GM12878 (cell line): ENCODE measurements at regions not wholly inside any gene's neighbourhood (a gene's known extent, or its start where the extent isn't known, plus 50 kb on each side); places are given as distances from the start of the nearest gene placed in this dataset.

Experiments used
- ATAC-seq: fragments of 200-7000 bp; cut with Tn5 transposase; 3 replicates; pipeline ENCODE4 v1.9.1; 2020; ENCODE audit warnings: mild to moderate bottlenecking, moderate library complexity
- BruUV-seq: library from RNA; stranded (reverse); fragments of 400-500 nt; replicated peaks from 2 replicates; lab custom pipeline; 2021; lab: Mats Ljungman, UMichigan
- CTCF ChIA-PET: fragments of 300-600 bp; sonication (Branson Sonifier 250); formaldehyde crosslinking; extraction: SDS; loops from one replicate; lab custom pipeline; 2021; ENCODE audit warnings: inconsistent platforms; lab: Yijun Ruan, JAX
- POLR2A ChIA-PET: fragments of 350-600 bp; formaldehyde crosslinking; extraction: SDS; loops from one replicate; lab custom pipeline; 2021; ENCODE audit warnings: inconsistent platforms; lab: Charles Lee
- RAD21 ChIA-PET: fragments of 300-600 bp; sonication (Branson Sonifier 250); formaldehyde crosslinking; loops from one replicate; lab custom pipeline; 2023; ENCODE audit warnings: antibody characterized with exemption; ENCODE audit not compliant: unreplicated experiment; lab: Charles Lee
- SMC1A ChIA-PET: fragments of 300-600 bp; sonication (Branson Sonifier 250); formaldehyde crosslinking; loops from one replicate; lab custom pipeline; 2023; ENCODE audit not compliant: unreplicated experiment, uncharacterized antibody; lab: Charles Lee
- DNase-seq: peaks from one replicate; pipeline ENCODE4 v3.0.0-alpha.2; 2011; ENCODE audit warnings: low read depth, low spot score
- FAIRE-seq: peaks from 3 replicates; lab custom pipeline; 2011; peaks lifted over from hg19 to GRCh38; lab: Jason Lieb, UNC
- H2AFZ ChIP-seq: 2 replicates; pipeline ENCODE4 v1.6.0; 2011; ENCODE audit warnings: low read depth, low read length, control low read depth; ENCODE audit not compliant: control insufficient read depth
- H3K27ac ChIP-seq: 2 replicates; pipeline ENCODE4 v1.5.1; 2011; ENCODE audit warnings: control low read depth; ENCODE audit not compliant: control insufficient read depth, insufficient read depth
- H3K27me3 ChIP-seq, 2 experiments: replicated peaks in 1 of 2; 2 replicates each; pipeline versions ENCODE4 v1.6.0 to v1.6.1; 2011; ENCODE audit warnings: low read length in 1 of 2; ENCODE audit not compliant: control insufficient read depth in 2 of 2, insufficient read depth in 2 of 2
- H3K36me3 ChIP-seq, 2 experiments: 2 replicates each; pipeline ENCODE4 v1.5.1; 2011; ENCODE audit warnings: low read length in 1 of 2; ENCODE audit not compliant: control insufficient read depth in 2 of 2, insufficient read depth in 2 of 2
- H3K4me1 ChIP-seq: 2 replicates; pipeline ENCODE4 v1.6.1; 2011; ENCODE audit warnings: mild to moderate bottlenecking, low read length, moderate library complexity, mixed read lengths; ENCODE audit not compliant: control insufficient read depth, insufficient read depth
- H3K4me2 ChIP-seq: 2 replicates; pipeline ENCODE4 v1.6.0; 2011; ENCODE audit warnings: control low read depth; ENCODE audit not compliant: control insufficient read depth, insufficient read depth
- H3K4me3 ChIP-seq: fragments of 200-600 bp; sonication (generic); 2 replicates; pipeline ENCODE4 v1.5.1; 2016
- H3K79me2 ChIP-seq: 2 replicates; pipeline ENCODE4 v1.6.0; 2011; ENCODE audit warnings: low read length; ENCODE audit not compliant: control insufficient read depth, insufficient read depth
- H3K9ac ChIP-seq: 2 replicates; pipeline ENCODE4 v1.8.0; 2011; ENCODE audit warnings: low read length, control low read depth, mixed read lengths; ENCODE audit not compliant: control insufficient read depth, insufficient read depth
- H3K9me3 ChIP-seq: replicated peaks from 3 replicates; pipeline ENCODE4 v1.5.1; 2011; ENCODE audit warnings: mild to moderate bottlenecking, low read length; ENCODE audit not compliant: control insufficient read depth, insufficient read depth
- H4K20me1 ChIP-seq: 2 replicates; pipeline ENCODE4 v1.6.0; 2011; ENCODE audit not compliant: control insufficient read depth, insufficient read depth
- ATF7 ChIP-seq: fragments of 450-650 bp; IDR thresholded peaks from 2 replicates; pipeline ENCODE4 v1.6.1; 2016; ENCODE audit warnings: low read depth, mild to moderate bottlenecking
- CEBPB ChIP-seq, 2 experiments: fragments of 150-350 bp in 1 of 2; IDR thresholded peaks; 2 replicates each; pipeline ENCODE4 v1.6.1; 2012 to 2014; ENCODE audit warnings: low read depth in 2 of 2, low read length in 2 of 2, borderline replicate concordance in 1 of 2, inconsistent platforms in 1 of 2
- EGR1 ChIP-seq, 2 experiments: IDR thresholded peaks; 1 replicate in 1 of 2; 2 replicates in 1 of 2; pipeline ENCODE4 v1.6.1; 2011 to 2012; ENCODE audit warnings: low read depth in 2 of 2, low read length in 2 of 2, borderline replicate concordance in 1 of 2, mild to moderate bottlenecking in 1 of 2, moderate library complexity in 1 of 2
- MEF2A ChIP-seq: IDR thresholded peaks from 2 replicates; pipeline ENCODE4 v1.6.1; 2011; ENCODE audit warnings: low read depth, mild to moderate bottlenecking, low read length, moderate library complexity; ENCODE audit not compliant: insufficient read depth
- MYB ChIP-seq: fragments of 150-350 bp; IDR thresholded peaks from 2 replicates; pipeline ENCODE4 v1.6.1; 2014; ENCODE audit warnings: mild to moderate bottlenecking, low read depth, low read length, borderline replicate concordance
- NFIC ChIP-seq: IDR thresholded peaks from 2 replicates; pipeline ENCODE4 v1.6.1; 2012; ENCODE audit warnings: low read depth, mild to moderate bottlenecking, inconsistent platforms, low read length, moderate library complexity
- SMAD5 ChIP-seq: IDR thresholded peaks from 2 replicates; pipeline ENCODE4 v1.6.1; 2016; ENCODE audit warnings: antibody characterized with exemption, low read depth
- TAF1 ChIP-seq: IDR thresholded peaks from 2 replicates; pipeline ENCODE4 v1.6.1; 2011; ENCODE audit warnings: mild to moderate bottlenecking, low read depth, low read length, borderline replicate concordance
- WGBS: methylation state at CpG from one replicate; pipeline ENCODE4 v1.1.6; 2016; ENCODE audit warnings: low lambda C conversion rate; ENCODE audit not compliant: insufficient replicate concordance, insufficient coverage; ENCODE audit errors: missing lambda C conversion rate; 5-methylcytosine and 5-hydroxymethylcytosine counted together
- in situ Hi-C: fragments of 300-500 bp; cut with MboI; formaldehyde crosslinking; loops from 9 replicates; pipeline ENCODE4 v1.14.3; 2018; ENCODE audit warnings: mixed read lengths
- intact Hi-C: fragments of 100-400 bp; cut with micrococcal nuclease; formaldehyde crosslinking; loops from one replicate; pipeline ENCODE4 v1.14.2; 2022; ENCODE audit not compliant: unreplicated experiment
- TF ChIP-seq, protein P1 (sequence below): fragments of 450-650 bp; IDR thresholded peaks from 2 replicates; pipeline ENCODE4 v1.6.1; 2017; ENCODE audit warnings: mild to moderate bottlenecking, low read depth, inconsistent platforms; ENCODE audit not compliant: poor library complexity, severe bottlenecking
- TF ChIP-seq, protein P2 (sequence below): fragments of 450-650 bp; IDR thresholded peaks from 2 replicates; pipeline ENCODE4 v1.6.1; 2018; ENCODE audit warnings: borderline replicate concordance, mild to moderate bottlenecking; ENCODE audit not compliant: partially characterized antibody

DNA sequence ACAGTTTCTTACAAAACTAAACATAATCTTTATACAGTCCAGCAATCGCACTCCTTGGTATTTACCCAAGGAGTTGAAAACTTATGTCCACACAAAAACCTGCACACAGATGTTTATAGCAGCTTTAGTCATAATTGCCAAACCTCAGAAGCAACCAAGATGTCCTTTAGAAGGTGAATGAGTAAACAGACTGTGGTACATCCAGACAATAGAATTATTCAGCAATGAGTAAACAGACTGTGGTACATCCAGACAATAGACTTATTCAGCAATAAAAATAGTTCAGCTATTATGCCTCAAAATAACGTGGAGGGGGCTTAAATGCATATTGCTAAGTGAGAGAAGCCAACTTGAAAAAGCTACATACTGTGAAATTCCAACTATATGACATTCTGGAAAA, 87.0 kb upstream of the GALNT2 start:
- POLR2A ChIA-PET, result no interaction called here
- intact Hi-C loops (no loop called here), in situ Hi-C loops (no loop called here)
- H3K9me3 ChIP-seq, result peaks cover 2% of the 10 kb centered on the region
- no peak for DNase-seq
- no peak overlapping the region for H3K4me3 ChIP-seq
- RAD21 ChIA-PET, result no interaction called here
- no peak overlapping the region for H3K4me2 ChIP-seq
- ATAC-seq, result no peak
- H3K36me3 ChIP-seq, result no peaks in the 10 kb centered on the region
- H4K20me1 ChIP-seq, result no peaks in the 10 kb centered on the region
- no peak overlapping the region for H3K9ac ChIP-seq
- BruUV-seq, result no TSS peak
- SMC1A ChIA-PET, result interaction anchor here (1.6 kb wide), 1 partner anchor 82 kb away, joined by 4 read pairs; no protein-coding TSS in a partner anchor
- H3K27me3 ChIP-seq, result no peaks in the 10 kb centered on the region
- H3K27ac ChIP-seq, result no peak overlapping the region
- no peaks in the 10 kb centered on the region for H3K79me2 ChIP-seq
- no peaks in the 10 kb centered on the region for H3K4me1 ChIP-seq
- CTCF ChIA-PET, result interaction anchor here (1.2 kb wide), 1 partner anchor 12 kb away, joined by 3 read pairs; no protein-coding TSS in a partner anchor
- TF ChIP-seq, protein P1, sequence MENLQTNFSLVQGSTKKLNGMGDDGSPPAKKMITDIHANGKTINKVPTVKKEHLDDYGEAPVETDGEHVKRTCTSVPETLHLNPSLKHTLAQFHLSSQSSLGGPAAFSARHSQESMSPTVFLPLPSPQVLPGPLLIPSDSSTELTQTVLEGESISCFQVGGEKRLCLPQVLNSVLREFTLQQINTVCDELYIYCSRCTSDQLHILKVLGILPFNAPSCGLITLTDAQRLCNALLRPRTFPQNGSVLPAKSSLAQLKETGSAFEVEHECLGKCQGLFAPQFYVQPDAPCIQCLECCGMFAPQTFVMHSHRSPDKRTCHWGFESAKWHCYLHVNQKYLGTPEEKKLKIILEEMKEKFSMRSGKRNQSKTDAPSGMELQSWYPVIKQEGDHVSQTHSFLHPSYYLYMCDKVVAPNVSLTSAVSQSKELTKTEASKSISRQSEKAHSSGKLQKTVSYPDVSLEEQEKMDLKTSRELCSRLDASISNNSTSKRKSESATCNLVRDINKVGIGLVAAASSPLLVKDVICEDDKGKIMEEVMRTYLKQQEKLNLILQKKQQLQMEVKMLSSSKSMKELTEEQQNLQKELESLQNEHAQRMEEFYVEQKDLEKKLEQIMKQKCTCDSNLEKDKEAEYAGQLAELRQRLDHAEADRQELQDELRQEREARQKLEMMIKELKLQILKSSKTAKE, result no peak
- no peak for TF ChIP-seq TAF1
- TF ChIP-seq SMAD5, result no peak
- no peak for TF ChIP-seq NFIC
- TF ChIP-seq EGR1 (IDR thresholded peaks at IDR 0.05; ENCODE audit: borderline replicate concordance in 1 of 2, low read depth in 2 of 2, low read length in 2 of 2), result no peak
- no peak for TF ChIP-seq MEF2A
- TF ChIP-seq CEBPB (IDR thresholded peaks at IDR 0.05; ENCODE audit: borderline replicate concordance in 1 of 2, low read depth in 2 of 2, low read length in 2 of 2), result no peak
- no peak for TF ChIP-seq ATF7
- no peak for TF ChIP-seq MYB
- TF ChIP-seq, protein P2, sequence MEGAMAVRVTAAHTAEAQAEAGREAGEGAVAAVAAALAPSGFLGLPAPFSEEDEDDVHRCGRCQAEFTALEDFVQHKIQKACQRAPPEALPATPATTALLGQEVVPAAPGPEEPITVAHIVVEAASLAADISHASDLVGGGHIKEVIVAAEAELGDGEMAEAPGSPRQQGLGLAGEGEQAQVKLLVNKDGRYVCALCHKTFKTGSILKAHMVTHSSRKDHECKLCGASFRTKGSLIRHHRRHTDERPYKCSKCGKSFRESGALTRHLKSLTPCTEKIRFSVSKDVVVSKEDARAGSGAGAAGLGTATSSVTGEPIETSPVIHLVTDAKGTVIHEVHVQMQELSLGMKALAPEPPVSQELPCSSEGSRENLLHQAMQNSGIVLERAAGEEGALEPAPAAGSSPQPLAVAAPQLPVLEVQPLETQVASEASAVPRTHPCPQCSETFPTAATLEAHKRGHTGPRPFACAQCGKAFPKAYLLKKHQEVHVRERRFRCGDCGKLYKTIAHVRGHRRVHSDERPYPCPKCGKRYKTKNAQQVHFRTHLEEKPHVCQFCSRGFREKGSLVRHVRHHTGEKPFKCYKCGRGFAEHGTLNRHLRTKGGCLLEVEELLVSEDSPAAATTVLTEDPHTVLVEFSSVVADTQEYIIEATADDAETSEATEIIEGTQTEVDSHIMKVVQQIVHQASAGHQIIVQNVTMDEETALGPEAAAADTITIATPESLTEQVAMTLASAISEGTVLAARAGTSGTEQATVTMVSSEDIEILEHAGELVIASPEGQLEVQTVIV, result no peak
- TF ChIP-seq, all 136 proteins: peak for 0
- no peak overlapping the region for H2AFZ ChIP-seq
- FAIRE-seq, result no peak
- 40% methylated on average over 2 of the region's 2 CpGs for WGBS
